Hepatocyte (in vitro differentiated cells): ENCODE measurements at regions not wholly inside any gene's neighbourhood (a gene's known extent, or its start where the extent isn't known, plus 50 kb on each side); places are given as distances from the start of the nearest gene placed in this dataset.

Experiments
- DNase-seq: peaks from one replicate; pipeline ENCODE4 v3.0.0-alpha.2; 2016; ENCODE audit warnings: low spot score
- H2AFZ ChIP-seq: fragments of 200-600 bp; sonication (generic); 2 replicates; pipeline ENCODE4 v1.6.0; 2016; ENCODE audit warnings: antibody characterized with exemption, mild to moderate bottlenecking
- H3K27ac ChIP-seq: fragments of 200-600 bp; sonication (generic); 2 replicates; pipeline ENCODE4 v1.5.1; 2016; ENCODE audit warnings: mild to moderate bottlenecking
- H3K27me3 ChIP-seq: fragments of 200-600 bp; sonication (generic); 2 replicates; pipeline ENCODE4 v1.6.1; 2016
- H3K36me3 ChIP-seq: fragments of 200-600 bp; sonication (generic); replicated peaks from 2 replicates; pipeline ENCODE4 v1.5.1; 2016; ENCODE audit warnings: low read depth; ENCODE audit not compliant: insufficient read depth
- H3K4me1 ChIP-seq: fragments of 200-600 bp; sonication (generic); 2 replicates; pipeline ENCODE4 v1.5.1; 2016; ENCODE audit warnings: mild to moderate bottlenecking, moderate library complexity; ENCODE audit not compliant: insufficient read depth
- H3K4me2 ChIP-seq: fragments of 200-600 bp; sonication (generic); 2 replicates; pipeline ENCODE4 v1.6.0; 2016
- H3K4me3 ChIP-seq: fragments of 200-600 bp; sonication (generic); 2 replicates; pipeline ENCODE4 v1.5.1; 2016; ENCODE audit warnings: mild to moderate bottlenecking
- H3K79me2 ChIP-seq: fragments of 200-600 bp; sonication (generic); 2 replicates; pipeline ENCODE4 v1.6.0; 2017; ENCODE audit warnings: mild to moderate bottlenecking
- H3K9me2 ChIP-seq: fragments of 200-600 bp; sonication (generic); replicated peaks from 2 replicates; pipeline ENCODE4 v1.6.0; 2017; ENCODE audit warnings: mild to moderate bottlenecking; ENCODE audit not compliant: insufficient read depth
- H3K9me3 ChIP-seq: fragments of 200-600 bp; sonication (generic); 2 replicates; pipeline ENCODE4 v1.5.1; 2016; ENCODE audit warnings: low read depth, mild to moderate bottlenecking
- H4K20me1 ChIP-seq: fragments of 200-600 bp; sonication (generic); 2 replicates; pipeline ENCODE4 v1.6.0; 2016; ENCODE audit warnings: mild to moderate bottlenecking; ENCODE audit not compliant: insufficient read depth, poor library complexity, severe bottlenecking
- EZH2 ChIP-seq: fragments of 200-600 bp; sonication (generic); IDR thresholded peaks from 2 replicates; pipeline ENCODE4 v1.6.1; 2016; ENCODE audit warnings: antibody characterized with exemption, mild to moderate bottlenecking, borderline replicate concordance
- EZH2phosphoT487 ChIP-seq: fragments of 200-600 bp; sonication (generic); IDR thresholded peaks from one replicate; pipeline ENCODE4 v1.6.1; 2018; ENCODE audit warnings: antibody characterized with exemption, mild to moderate bottlenecking, low read depth, moderate library complexity; ENCODE audit not compliant: unreplicated experiment, severe bottlenecking
- WGBS: methylation state at CpG from one replicate; pipeline ENCODE4 v1.1.6; 2016; ENCODE audit warnings: low lambda C conversion rate; ENCODE audit errors: missing lambda C conversion rate; 5-methylcytosine and 5-hydroxymethylcytosine counted together
- TF ChIP-seq, protein P1 (sequence below): fragments of 200-600 bp; sonication (generic); IDR thresholded peaks from 2 replicates; pipeline ENCODE4 v1.5.1; 2016; ENCODE audit warnings: antibody characterized with exemption, mild to moderate bottlenecking; ENCODE audit not compliant: poor library complexity

DNA sequence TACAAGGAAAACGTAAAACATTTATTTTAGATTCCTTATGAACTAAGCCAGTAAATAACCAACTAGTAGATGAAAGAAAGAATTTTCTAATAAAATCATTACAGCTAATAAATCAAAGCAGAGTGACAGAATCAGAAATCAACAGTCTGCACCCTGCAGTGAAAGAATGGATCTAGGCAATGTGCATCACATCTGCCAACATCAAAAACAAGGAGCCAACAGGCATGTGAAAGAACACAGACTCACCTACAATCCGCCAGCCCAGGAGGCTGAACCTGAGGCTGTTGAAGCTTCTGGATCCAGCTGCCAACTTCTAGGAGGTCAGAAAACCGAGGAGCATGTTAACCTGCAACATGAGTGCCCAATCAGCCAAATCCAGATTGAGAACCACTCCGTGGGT lies 196.3 kb downstream of the SETD4 start:
- no peak overlapping the region for H3K4me3 ChIP-seq
- 62% methylated on average over 4 of the region's 4 CpGs for WGBS
- no peaks in the 10 kb centered on the region for H3K36me3 ChIP-seq
- no peak overlapping the region for H3K4me2 ChIP-seq
- no peaks in the 10 kb centered on the region for H3K9me2 ChIP-seq
- TF ChIP-seq EZH2phosphoT487 (no peak), EZH2 (no peak)
- TF ChIP-seq, protein P1, sequence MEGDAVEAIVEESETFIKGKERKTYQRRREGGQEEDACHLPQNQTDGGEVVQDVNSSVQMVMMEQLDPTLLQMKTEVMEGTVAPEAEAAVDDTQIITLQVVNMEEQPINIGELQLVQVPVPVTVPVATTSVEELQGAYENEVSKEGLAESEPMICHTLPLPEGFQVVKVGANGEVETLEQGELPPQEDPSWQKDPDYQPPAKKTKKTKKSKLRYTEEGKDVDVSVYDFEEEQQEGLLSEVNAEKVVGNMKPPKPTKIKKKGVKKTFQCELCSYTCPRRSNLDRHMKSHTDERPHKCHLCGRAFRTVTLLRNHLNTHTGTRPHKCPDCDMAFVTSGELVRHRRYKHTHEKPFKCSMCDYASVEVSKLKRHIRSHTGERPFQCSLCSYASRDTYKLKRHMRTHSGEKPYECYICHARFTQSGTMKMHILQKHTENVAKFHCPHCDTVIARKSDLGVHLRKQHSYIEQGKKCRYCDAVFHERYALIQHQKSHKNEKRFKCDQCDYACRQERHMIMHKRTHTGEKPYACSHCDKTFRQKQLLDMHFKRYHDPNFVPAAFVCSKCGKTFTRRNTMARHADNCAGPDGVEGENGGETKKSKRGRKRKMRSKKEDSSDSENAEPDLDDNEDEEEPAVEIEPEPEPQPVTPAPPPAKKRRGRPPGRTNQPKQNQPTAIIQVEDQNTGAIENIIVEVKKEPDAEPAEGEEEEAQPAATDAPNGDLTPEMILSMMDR, result no peak
- no peak overlapping the region for H3K27ac ChIP-seq
- no peaks in the 10 kb centered on the region for H3K9me3 ChIP-seq
- H4K20me1 ChIP-seq, result no peaks in the 10 kb centered on the region
- no peak for DNase-seq
- peaks cover 9% of the 10 kb centered on the region for H3K4me1 ChIP-seq
- H3K79me2 ChIP-seq, result no peaks in the 10 kb centered on the region
- no peaks in the 10 kb centered on the region for H3K27me3 ChIP-seq
- H2AFZ ChIP-seq, result no peak overlapping the region

- WGBS, result 59% methylated on average over 1 of the region's 1 CpG
- no peak overlapping the region for H3K4me2 ChIP-seq
- no peak for DNase-seq
- TF ChIP-seq EZH2phosphoT487 (no peak), EZH2 (no peak)
- H3K27me3 ChIP-seq, result no peaks in the 10 kb centered on the region
- H3K27ac ChIP-seq, result no peak overlapping the region
- H2AFZ ChIP-seq, result no peak overlapping the region
- H3K36me3 ChIP-seq, result no peaks in the 10 kb centered on the region
- no peak overlapping the region for H3K4me3 ChIP-seq
- no peaks in the 10 kb centered on the region for H4K20me1 ChIP-seq
- peaks cover 9% of the 10 kb centered on the region for H3K4me1 ChIP-seq
- H3K79me2 ChIP-seq, result no peaks in the 10 kb centered on the region
- no peaks in the 10 kb centered on the region for H3K9me2 ChIP-seq
- H3K9me3 ChIP-seq, result no peaks in the 10 kb centered on the region
Observed at GRCh38 chr21:35862969-35863368, 197.4 kb downstream of the SETD4 start.

GRCh38 chr21:35861661-35862060 lies 198.7 kb downstream of the SETD4 start:
- Histone ChIP-seq H3K4me1 (peaks cover 9% of the 10 kb centered on the region), H3K4me2 (no peak overlapping the region), H3K4me3 (no peak overlapping the region), H4K20me1 (no peaks in the 10 kb centered on the region), H3K27ac (no peak overlapping the region), H3K9me3 (no peaks in the 10 kb centered on the region), H3K36me3 (no peaks in the 10 kb centered on the region), H3K9me2 (no peaks in the 10 kb centered on the region), H3K27me3 (no peaks in the 10 kb centered on the region), H3K79me2 (no peaks in the 10 kb centered on the region), H2AFZ (no peak overlapping the region)
- peak; percentile 19 for DNase-seq
- TF ChIP-seq EZH2 (no peak), EZH2phosphoT487 (no peak)
- TF ChIP-seq, protein P1, result no peak

DNA sequence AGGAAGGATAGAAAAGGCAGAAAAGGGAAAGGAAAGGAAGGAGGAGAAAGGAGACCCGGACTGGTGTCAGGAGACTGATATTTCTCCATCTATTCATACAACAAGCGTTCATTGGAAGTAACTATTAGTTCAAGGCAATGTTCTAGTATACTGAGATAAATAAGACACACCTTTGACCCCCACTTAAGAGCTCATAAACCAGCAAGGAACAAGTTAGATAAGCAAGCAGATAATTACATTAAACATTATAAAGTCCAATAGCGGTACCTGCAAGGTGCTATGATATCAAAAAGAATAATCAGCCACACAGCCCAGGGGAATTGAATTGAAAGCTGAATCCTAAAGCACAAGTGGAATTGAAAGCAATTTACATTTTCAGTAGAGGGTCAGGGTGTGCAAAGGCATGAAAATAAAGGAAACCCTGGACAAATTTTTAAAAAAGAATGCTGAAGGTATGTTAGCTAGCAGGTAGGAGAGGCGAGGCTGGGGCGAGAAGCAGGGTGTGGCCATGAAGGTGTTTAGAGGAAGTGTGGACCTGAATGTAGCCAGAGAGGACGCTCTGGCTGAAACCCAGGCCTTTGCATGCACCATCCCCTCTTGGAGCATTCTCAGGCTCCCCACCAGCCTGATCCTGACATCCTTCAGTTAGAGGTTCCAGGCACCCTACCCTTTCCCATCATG lies 200.0 kb downstream of the SETD4 start:
- no peak overlapping the region for H3K27ac ChIP-seq
- no peaks in the 10 kb centered on the region for H4K20me1 ChIP-seq
- DNase-seq, result no peak
- TF ChIP-seq EZH2 (no peak), EZH2phosphoT487 (no peak)
- TF ChIP-seq, protein P1, result no peak
- peak overlapping the region; percentile 33 for H3K4me2 ChIP-seq
- H2AFZ ChIP-seq, result no peak overlapping the region
- no peaks in the 10 kb centered on the region for H3K79me2 ChIP-seq
- no peaks in the 10 kb centered on the region for H3K9me3 ChIP-seq
- no peaks in the 10 kb centered on the region for H3K9me2 ChIP-seq
- 70% methylated on average over 6 of the region's 6 CpGs for WGBS
- H3K27me3 ChIP-seq, result no peaks in the 10 kb centered on the region
- H3K4me3 ChIP-seq, result no peak overlapping the region
- peaks cover 9% of the 10 kb centered on the region for H3K4me1 ChIP-seq
- H3K36me3 ChIP-seq, result no peaks in the 10 kb centered on the region
